Glomerular visceral epithelial cell (primary cell): ENCODE measurements at regions not wholly inside any gene's neighbourhood (a gene's known extent, or its start where the extent isn't known, plus 50 kb on each side); places are given as distances from the start of the nearest gene placed in this dataset.
"Not testable (repeated sequence)": the region's sequence is repeated elsewhere in the genome, so short reads cannot be mapped to it uniquely, and the experiment has no call there.

ENCODE experiments used
- DNase-seq: peaks from one replicate; pipeline ENCODE4 v3.0.0-alpha.2; 2016; ENCODE audit errors: extremely low spot score

DNA sequence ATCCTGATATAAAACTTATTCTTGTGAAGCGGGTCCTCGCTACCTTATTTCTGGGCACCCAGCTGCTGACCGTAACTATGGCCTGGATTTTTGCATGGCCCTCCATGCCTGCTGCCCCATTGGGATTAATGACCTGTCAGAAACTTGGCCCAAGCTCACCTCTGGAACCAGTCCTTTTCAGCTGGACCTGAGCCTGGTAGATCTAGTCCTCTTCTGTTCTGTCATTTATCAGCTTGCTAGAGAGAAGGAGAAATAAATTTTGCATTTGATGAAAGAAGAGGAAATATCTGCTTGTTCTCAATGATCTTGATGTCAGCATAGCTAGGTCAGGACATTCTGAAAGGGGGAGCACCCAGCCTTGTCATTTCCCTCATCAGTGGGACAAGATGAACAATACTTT lies 387.8 kb upstream of the LARGE1 start:
- DNase-seq = no peak

DNA sequence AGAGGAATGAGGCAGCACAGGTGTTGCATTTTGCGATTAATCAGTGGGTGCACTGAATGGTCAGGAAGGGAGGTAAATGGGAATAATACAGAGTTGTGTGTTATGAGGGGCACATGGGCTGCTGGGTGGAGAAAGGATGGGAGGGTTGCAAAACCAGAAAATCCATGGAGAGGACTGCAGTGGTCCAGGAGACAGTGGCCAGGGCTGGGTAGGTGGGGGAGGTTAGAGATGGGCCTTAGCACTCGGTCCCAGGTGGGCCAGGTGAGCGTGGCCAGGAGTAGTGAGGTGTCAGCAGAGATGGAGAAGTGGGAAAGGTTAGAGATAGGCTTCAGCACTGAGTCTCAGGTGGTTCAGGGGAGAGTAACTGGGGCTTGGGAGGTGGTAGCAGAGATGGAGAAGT lies 399.1 kb upstream of the LARGE1 start:
- no peak for DNase-seq

DNA sequence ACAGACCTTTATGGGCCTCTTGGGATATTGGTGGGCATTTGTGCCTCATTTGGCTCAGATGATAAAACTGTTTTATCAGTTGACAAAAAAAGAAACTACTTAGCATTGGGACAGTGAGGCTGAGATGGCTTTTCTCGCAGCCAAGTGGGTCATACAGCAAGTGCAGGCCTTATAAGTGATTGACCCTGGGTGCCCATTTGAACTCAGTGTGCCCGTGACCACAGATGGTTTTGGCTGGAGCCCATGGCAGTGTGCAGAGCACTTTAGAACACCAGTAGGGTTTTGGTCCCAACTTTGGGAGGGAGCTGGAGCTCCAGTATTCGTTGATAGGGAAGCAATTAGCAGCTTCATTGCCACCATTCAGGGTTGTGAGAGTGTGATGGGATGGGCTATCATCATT lies 404.5 kb upstream of the LARGE1 start:
- no peak for DNase-seq

DNA sequence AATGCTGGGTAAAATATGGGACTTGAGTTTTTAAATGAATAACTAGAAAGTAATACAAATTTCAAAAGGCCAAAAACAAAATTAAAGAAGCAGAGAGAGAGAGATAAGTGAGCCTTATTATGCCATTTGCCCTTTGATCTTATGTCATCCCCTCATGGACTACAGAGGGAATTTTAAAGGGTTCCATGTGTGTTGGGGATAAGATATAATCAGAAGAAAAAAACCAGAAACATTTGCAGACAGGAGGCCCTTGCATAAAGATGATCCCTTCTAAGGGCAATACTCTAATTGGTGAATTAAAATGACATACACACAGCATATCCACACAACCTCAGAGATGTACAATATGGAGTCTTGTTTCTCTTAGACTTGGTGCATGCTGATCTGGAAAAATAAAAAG lies 406.6 kb upstream of the LARGE1 start:
- no peak for DNase-seq

DNA sequence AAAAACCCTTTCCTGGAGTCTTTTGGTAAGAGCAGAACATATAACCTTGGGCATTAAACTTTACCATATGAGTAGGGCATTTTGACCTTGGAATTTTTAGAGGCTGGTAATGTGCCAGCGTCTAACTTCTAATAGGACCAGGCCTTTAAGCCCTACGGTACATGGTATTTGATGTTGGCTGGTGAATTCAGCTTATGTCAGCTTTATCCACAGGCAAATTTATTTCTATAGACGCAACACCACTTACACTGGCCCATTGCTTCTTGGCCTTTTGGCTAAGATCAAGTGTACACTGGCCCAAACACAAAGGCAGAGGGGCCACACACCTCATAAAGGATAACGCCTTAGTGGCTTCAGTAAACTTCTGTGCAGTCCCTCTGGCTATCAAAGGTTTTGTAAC lies 410.2 kb upstream of the LARGE1 start:
- DNase-seq = no peak

DNA sequence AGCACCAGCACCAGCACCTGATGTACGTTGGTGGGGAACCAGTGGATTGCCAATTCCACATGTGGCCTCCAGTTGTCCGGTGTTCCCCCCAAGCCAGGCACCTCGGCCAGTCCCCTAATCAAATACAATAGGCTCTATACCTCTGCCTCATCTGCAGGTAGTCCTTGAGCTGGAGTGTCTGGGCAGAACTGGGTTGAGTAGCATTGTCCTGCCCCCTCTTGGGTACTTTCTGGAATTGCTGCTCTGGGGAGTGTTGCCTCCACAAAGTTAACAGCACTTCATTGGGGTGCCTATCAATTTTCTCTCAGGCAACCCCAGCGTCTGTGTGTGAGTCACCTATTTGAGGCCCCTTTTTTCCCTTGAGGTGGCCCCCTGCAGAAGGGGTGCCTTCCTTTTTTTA lies 413.0 kb upstream of the LARGE1 start:
- DNase-seq = no peak

DNA sequence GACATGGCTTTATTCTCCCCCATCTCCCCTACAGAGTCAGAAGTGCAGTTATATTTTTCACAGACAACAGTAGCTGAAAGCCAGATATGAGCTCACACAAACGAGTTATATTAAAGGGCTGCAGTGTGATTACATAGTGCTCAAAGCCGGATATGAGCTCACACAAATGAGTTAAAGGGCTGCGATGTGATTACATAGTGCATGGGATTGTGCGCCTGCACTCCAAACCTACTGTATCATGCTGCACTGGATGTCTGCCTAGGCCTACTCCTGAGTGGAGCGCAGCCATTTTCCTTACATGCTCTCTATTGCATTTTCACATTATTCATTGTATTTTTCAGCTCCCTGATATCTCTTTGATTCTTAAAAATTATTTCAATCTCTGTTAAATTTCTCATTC lies 414.6 kb upstream of the LARGE1 start:
- DNase-seq = no peak

DNA sequence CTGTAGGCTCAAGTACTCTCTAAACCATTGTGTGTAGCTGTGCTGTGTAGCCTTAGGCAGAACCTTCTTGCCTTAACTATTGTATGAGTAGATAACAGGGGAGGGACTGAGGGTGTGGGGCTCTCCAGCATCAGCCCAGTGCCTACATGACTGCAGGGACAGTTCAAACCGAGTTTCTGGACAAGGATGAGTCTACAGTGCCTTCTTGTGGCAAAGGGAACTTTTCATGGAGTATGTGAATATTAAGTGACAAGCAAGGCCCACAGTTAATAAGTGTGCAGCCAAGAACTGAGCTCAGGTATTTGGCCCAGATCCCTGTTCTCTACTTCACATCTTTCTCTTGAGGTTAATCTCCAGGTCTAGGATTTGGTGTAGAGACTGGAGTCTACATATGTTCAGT lies 424.4 kb upstream of the LARGE1 start:
- DNase-seq = no peak

DNA sequence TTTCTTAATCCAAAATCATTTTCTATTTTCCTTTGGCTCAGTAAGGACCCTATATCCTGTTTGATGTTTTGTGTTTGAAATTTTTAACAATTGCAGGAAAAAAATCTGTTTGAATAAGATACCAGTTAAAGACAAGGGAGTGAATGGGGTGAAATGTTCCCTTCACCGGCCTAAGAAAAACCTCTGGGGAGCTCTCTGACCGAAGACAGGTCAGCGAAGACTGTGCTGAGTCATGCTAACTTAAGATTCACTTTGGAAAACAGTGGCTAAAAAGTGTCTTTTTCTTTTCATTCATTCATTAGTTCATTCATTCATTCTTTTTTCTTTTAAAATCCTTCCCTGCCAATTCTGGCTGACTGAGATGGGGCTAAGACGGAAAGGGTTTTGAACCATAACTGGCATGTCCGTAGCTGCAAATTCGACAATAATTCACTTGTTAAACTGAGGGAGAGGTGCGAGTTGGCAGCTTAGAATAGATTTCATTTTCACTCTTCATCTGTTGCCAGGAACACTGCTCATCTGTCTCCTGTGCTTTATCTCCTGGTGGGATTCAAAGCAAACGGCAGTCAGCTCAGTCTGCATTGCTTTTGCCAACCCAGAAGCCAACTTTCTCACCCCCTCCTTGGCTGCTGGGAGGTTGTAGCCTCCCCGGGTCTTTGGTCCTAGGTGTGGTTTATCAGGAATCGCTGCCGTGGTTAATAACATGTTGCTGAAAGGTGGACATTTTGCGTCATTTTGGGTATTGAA lies 434.0 kb upstream of the LARGE1 start:
- no peak for DNase-seq

DNA sequence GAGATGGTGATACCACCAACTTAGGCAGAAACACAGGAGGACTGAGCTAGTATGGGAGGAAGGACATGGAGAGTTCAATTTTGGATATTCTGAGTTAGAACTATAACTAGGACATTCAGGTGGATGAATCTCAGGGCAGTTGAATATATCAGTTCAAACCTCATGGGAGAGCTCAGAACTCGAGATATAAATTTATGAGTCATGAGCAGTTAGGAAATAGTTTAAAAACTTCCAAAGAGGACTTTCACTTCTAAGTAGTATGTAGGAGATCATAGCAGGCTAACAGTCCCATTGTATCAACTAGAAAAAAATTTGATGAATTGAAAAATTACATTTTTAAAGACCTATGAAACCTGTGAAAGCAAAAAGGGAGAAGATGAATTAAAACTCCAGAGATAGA lies 436.2 kb upstream of the LARGE1 start:
- DNase-seq = no peak

DNA sequence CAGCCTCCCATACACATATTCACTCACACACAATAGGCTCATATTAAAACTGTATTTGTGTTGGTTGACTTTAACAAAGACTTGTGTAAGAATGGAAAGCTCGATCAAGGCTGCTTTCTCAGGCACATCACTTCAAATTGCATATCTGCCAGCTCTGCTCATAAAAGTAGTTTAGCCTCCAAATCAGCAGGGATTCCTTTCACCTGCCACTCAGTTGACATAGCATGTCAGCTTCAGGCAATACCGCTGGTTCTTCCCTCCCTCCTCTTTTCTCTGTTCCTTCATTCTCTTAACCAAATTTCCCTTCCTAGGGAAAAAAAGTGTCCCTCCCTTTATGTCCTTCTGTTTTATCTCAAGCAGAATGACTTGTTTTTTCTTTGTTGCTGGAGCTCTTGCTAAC lies 450.4 kb upstream of the LARGE1 start:
- DNase-seq = no peak

DNA sequence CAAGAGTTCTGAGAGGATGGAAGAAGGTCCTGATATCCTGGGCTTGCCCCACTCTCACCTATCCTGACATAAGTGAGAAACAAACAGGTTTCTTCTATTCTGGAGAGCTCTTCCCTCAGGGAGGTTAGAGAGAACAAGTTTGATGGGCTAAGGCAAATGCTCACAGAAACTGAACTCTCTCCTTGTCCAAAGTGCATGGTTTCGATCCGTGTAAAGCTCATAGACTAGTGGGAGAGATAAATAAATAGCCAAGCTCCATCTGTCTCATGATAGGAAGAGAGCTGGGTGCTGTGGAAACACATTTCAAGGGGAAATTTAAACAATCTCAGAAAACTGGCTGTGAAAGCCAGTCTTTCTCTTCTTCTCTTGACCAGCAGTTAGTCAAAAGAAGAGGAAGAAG lies 459.5 kb upstream of the LARGE1 start:
- DNase-seq = no peak

DNA sequence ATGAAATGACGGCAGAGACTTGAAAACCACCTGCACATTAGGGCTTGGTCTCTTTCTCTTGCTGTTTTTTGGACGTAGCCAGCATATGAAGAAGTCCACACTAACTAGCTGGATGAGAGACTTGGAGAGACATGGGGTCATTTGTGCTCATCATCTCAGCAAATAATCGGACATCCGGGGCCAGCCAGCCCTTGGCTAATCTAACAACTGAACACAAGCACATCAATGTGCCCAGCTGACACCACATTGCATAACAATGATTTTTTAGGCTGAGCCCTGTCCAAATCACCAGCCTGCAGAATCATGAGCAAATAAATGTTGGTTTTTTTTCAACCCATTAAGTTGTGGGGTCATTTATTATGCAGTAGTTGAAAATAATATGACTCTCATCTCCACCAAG lies 460.3 kb upstream of the LARGE1 start:
- DNase-seq = no peak

DNA sequence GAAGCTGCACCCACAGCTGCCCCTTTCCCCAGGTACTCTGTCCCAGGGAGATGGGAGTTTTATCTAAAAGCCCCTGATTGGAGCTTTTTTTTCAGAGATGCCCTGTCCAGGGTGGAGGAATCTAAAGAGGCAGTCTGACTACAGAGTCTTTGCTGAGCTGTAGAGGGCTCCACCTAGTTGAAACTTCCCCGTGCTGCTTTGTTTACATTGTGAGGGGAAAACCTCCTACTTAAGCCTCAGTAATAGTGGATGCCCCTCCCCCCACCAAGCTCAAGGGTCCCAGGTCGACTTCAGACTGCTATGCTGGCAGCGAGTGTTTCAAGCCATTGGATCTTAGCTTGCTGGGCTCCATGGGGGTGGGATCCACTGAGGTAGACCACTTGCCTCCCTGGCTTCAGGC lies 470.1 kb upstream of the LARGE1 start:
- no peak for DNase-seq

DNA sequence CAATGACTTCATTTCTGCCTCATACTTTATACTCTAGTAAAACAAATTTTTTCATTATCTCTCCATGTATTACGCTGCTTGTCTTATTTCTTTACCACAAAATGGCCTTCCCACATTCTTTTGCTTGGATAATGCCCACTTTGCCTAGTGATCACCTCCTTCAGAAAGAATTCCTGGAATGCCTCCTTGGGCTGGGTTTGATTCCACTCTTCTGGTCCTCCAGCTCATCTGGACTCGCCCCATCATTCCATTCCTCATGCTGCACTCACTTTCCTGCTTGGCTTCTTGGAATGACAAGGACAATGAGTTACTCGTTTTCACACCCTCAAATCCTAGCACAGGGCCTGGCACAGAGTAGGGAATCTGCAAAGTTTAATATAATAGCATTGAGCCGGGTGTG lies 475.1 kb upstream of the LARGE1 start:
- peak; percentile 17 for DNase-seq

DNA sequence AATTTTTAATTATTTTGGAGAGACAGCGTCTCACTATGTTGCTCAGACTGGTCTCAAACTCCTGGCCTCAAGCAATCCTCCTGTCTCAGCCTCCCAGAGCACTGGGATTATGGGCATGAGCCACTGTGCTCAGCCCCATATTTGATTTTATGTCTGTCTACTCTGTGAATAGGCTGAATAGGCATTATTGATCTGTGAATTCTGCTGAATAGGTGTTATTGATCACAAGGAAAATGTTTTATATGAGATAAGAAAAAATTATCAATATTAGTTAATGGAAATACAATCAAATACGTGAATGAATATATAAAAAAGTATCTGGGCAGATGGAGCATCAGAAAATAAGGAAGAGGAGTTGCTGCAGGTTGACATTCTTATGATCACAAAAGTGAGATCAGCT lies 483.4 kb upstream of the LARGE1 start:
- DNase-seq = no peak

DNA sequence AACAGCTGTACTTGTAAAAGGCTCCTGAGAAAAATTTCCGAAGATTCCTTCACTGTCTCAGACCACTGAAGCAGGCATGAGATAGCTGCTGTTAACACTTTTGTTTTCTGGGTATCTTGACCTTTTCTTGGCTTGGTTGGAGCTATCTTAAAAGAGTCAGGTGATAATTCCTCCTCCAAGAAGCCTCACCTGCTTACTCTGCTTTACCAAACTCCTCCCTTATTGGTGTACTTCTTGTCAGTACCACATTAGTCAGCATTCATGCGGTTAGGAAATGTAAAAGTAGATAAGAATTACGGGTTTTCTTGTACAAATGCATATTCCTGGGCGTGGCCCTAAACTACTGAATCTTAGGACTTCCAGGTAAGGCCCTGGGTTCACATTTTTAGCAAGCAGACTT lies 489.8 kb upstream of the LARGE1 start:
- no peak for DNase-seq

DNA sequence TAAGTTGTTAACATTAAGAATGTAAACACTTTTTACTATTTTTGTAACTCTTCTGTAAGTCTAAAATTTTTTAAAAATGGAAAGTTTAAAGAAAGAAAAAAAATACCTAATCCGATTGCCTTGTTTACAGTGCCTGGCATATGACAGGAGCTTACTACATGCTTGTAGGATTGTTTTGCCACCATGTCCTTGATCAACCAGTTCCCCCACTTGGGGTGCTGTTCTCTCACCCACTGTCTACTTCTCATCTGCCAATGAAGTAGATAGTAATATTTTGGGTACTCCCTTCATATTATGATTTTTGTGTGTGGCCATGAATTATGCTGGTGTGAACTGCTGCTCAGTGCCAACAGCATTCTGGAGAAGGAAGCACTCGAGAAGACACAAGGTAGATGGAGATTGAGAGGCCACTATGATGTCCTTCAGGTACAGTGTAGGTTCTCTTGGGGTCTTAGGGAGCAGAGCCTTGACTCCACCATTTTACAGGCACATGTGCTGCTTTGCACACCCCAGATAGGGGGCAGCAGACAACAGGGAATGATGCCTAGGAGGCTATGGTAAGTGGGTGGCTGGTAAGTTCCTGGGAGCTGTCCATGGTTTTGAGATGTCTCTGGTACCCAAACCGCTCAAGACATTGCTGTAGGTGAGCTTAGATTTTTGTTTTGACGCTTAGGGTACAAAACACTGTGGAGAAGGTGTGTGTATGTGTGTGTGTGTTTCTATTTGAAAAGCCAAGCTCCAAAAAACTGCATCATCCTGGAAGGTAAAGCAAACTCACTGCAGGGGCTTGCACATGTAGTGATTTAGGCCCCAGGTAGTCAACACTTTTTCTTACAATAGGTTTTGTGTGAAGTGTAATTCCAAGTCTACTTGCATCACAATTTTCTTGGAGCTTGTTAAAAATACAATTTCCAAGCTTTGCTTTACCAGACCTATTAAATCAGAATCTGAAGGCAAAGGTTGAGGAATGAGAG lies 494.5 kb upstream of the LARGE1 start:
- peak; percentile 69 for DNase-seq

DNA sequence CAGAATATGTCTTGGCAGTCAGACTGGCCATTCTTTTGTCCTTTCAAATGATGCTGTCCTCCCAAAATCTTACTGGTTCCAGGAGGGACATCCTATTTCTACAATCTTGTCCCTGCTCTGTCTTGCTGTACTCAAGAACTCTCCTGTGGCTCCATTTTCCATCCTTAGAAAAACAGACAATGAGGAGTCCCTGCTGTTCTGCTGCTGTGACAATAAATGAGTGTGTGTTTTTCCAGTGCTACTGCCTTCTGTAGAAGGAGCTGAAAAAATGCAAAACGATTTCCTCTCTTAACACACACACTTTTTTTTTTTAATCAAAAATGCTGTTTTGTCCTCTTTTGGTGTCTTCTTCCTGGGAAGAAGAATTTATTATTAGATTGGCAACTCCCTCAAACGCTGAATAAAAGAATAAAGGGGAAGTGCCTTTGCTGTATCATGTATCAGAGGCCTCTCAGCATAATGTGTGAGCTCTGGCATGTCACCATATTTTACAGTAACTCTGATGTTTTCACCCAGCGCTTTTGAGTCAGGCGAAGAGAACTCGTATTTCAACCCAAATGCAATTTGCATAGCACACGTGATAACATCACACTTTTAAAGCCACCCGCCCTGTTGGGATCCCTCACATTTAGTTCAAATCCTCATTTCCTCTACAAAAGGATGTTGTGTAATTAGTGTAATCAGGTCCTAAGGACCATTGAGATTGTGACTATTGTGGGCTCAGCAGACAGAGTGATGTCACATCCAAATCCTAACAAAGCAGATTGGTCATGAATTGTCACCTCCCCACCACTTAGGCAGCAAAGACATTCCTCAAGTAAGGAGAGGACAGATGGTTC lies 496.0 kb upstream of the LARGE1 start:
- DNase-seq = no peak

DNA sequence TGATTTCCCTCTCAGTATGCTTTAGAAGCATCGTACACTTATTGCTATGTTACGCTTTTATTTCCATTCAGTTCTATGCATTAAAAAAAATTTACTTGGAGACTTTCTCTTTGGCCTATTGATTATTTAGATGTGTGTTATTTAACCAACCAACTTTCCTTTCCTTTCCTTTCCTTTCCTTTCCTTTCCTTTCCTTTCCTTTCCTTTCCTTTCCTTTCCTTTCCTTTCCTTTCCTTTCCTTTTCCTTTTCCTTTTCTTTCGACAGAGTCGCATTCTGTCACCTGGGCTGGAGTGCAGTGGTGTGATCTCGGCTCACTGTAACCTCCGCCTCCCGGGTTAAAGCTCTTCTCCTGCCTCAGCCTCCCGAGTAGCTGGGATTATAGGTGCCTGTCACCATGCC lies 502.7 kb upstream of the LARGE1 start:
- DNase-seq = not testable (repeated sequence)

DNA sequence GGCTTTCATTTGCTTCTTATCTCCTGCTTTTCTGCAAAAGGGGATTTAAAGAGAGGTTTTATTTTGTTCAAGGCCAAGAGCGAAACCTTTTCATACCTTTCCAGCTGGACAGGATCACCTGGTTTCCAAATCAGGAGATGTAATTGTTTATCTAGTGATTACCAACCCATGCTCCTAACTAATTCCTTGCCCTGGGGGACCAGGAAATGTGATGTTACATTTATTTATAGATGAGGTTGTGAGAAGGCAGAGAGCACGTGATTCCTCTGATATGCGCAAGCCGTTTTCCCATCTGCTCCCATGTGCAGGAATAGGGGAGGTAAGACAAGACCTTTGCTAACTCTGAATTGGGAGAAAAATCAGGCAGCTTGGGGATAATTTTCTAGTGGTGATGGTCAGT lies 507.2 kb upstream of the LARGE1 start:
- DNase-seq = no peak

DNA sequence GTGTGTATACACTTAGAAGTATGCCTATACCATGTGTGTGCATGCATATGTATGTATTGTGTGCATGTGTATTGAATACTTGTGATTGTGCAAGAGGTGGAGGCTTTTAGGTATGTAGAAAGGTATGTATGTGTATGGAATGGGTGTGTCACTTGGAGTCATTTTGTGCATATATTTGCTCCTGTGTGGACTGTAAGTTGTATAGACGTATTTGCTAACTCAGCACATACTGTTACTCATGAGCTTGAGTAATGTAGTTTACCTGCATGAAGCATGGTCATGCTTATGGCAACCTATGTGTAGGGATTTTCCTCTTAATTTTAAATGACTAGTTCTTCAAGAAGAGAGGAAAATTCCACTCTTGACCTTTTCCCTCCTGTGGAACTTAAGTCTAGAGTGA lies 507.6 kb upstream of the LARGE1 start:
- no peak for DNase-seq
